ENCODE measurements at regions not wholly inside any gene's neighbourhood (a gene's known extent, or its start where the extent isn't known, plus 50 kb on each side); places are given as distances from the start of the nearest gene placed in this dataset.

GRCh38 chr13:80189889-80190597, 150.9 kb downstream of the SPRY2 start:
- Histone ChIP-seq H2AFZ (no peak overlapping the region), H3K4me2 (no peak overlapping the region), H3K4me1 (ENCODE audit: insufficient read depth) (peaks cover 11% of the 10 kb centered on the region; the same call in 1 of the 2 replicates), H3K79me2 (replicated peaks; ENCODE audit: insufficient read depth) (no peaks in the 10 kb centered on the region), H4K20me1 (replicated peaks; ENCODE audit: insufficient read depth) (no peaks in the 10 kb centered on the region), H3K27me3 (ENCODE audit: insufficient read depth) (no peaks in the 10 kb centered on the region), H3K36me3 (ENCODE audit: insufficient read depth) (no peaks in the 10 kb centered on the region), H3K27ac (ENCODE audit: low read depth) (no peak overlapping the region), H3F3A (replicated peaks; ENCODE audit: low read depth) (no peaks in the 10 kb centered on the region), H3K4me3 (no peak overlapping the region), H3K9me2 (ENCODE audit: insufficient read depth) (no peaks in the 10 kb centered on the region)
- peaks cover 2% of the 10 kb centered on the region for H3K27me3 Mint-ChIP-seq (ENCODE audit: insufficient read depth, low read depth, poor library complexity)
- H3K4me1 Mint-ChIP-seq: peaks cover 2% of the 10 kb centered on the region; the same call in 1 of the 3 replicates
- ATAC-seq (no peak), DNase-seq (ENCODE audit: low spot score) (no peak)
- H3K4me3 Mint-ChIP-seq: no peak overlapping the region
- TF ChIP-seq CREB1 (CRISPR knock-in tag; IDR thresholded peaks at IDR 0.05; ENCODE audit: low read depth) (no peak), EZH2 (IDR thresholded peaks at IDR 0.05; ENCODE audit: low read depth, unreplicated experiment) (no peak), ETS1 (IDR thresholded peaks at IDR 0.05) (no peak), REST (IDR thresholded peaks at IDR 0.05; ENCODE audit: unreplicated experiment) (no peak), NANOG (IDR thresholded peaks at IDR 0.05; ENCODE audit: borderline replicate concordance) (no peak), ZNF331 (CRISPR knock-in tag; IDR thresholded peaks at IDR 0.05; ENCODE audit: low read depth) (no peak), STAT1 (IDR thresholded peaks at IDR 0.05; ENCODE audit: unreplicated experiment) (no peak), ZNF114 (CRISPR knock-in tag; IDR thresholded peaks at IDR 0.05) (no peak), POLR2AphosphoS5 (IDR thresholded peaks at IDR 0.05; ENCODE audit: low read depth) (no peak), ZNF462 (CRISPR knock-in tag; IDR thresholded peaks at IDR 0.05) (no peak), JUNB (IDR thresholded peaks at IDR 0.05; ENCODE audit: unreplicated experiment) (no peak), EZH2phosphoT487 (IDR thresholded peaks at IDR 0.05; ENCODE audit: unreplicated experiment) (no peak)
- TF ChIP-seq, protein P1, sequence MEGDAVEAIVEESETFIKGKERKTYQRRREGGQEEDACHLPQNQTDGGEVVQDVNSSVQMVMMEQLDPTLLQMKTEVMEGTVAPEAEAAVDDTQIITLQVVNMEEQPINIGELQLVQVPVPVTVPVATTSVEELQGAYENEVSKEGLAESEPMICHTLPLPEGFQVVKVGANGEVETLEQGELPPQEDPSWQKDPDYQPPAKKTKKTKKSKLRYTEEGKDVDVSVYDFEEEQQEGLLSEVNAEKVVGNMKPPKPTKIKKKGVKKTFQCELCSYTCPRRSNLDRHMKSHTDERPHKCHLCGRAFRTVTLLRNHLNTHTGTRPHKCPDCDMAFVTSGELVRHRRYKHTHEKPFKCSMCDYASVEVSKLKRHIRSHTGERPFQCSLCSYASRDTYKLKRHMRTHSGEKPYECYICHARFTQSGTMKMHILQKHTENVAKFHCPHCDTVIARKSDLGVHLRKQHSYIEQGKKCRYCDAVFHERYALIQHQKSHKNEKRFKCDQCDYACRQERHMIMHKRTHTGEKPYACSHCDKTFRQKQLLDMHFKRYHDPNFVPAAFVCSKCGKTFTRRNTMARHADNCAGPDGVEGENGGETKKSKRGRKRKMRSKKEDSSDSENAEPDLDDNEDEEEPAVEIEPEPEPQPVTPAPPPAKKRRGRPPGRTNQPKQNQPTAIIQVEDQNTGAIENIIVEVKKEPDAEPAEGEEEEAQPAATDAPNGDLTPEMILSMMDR (conservative IDR thresholded peaks at IDR 0.05; ENCODE audit: low read depth in 2 of 2): no peak
- no peaks in the 10 kb centered on the region; the same call in 1 of the 3 replicates for H3K9me3 Mint-ChIP-seq
- H3K27ac Mint-ChIP-seq: no peak overlapping the region
- peaks cover 7% of the 10 kb centered on the region for H3K36me3 Mint-ChIP-seq (ENCODE audit: low read depth)

All from GM23338 (cell line).